ENCODE measurements at regions not wholly inside any gene's neighbourhood (a gene's known extent, or its start where the extent isn't known, plus 50 kb on each side); places are given as distances from the start of the nearest gene placed in this dataset.
"Not testable (repeated sequence)": the region's sequence is repeated elsewhere in the genome, so short reads cannot be mapped to it uniquely, and the experiment has no call there.

DNA sequence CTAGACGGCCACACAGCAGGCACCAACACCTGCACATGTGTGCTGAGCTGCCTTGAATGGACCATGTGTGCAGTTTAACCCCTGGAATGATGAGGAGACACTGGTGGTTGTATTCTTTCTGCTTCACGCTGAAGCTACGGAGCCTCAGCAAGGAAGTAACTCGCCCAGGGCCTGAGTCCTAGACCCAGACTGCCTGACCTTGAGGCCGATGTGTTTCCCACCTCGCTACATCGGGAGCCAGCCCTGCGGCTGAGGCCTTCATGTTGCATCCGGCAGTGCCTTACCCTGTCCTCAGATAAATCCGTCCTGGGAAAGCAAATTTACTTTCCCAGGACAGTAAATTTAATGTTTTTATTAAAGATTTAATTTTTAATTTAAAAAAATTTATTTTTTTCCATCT lies 110.0 kb upstream of the MTHFD1L start:
- Histone ChIP-seq H3K4me3 (ENCODE audit: low read depth in 1 of 2, low read length in 2 of 2) (no peak overlapping the region), H3K4me2 (ENCODE audit: insufficient read depth, low read length) (no peak overlapping the region), H3K9ac (ENCODE audit: low read depth, low read length) (no peak overlapping the region), H3K4me1 (ENCODE audit: insufficient read depth, low read length) (no peaks in the 10 kb centered on the region), H3K9me3 (ENCODE audit: insufficient read depth, low read length, severe bottlenecking) (no peaks in the 10 kb centered on the region), H3K79me2 (ENCODE audit: insufficient read depth, low read length) (no peaks in the 10 kb centered on the region), H4K20me1 (ENCODE audit: insufficient read depth, low read length) (no peaks in the 10 kb centered on the region), H3K27ac (ENCODE audit: low read length) (no peak overlapping the region), H3K27me3 (ENCODE audit: insufficient read depth, low read length, poor library complexity) (peaks cover 15% of the 10 kb centered on the region), H2AFZ (ENCODE audit: low read depth, low read length) (no peak overlapping the region), H3K36me3 (ENCODE audit: insufficient read depth, low read length) (no peaks in the 10 kb centered on the region)
- no peak for DNase-seq
- ATAC-seq (ENCODE audit: insufficient read depth, low read depth) = no peak
- TF ChIP-seq, protein P1, sequence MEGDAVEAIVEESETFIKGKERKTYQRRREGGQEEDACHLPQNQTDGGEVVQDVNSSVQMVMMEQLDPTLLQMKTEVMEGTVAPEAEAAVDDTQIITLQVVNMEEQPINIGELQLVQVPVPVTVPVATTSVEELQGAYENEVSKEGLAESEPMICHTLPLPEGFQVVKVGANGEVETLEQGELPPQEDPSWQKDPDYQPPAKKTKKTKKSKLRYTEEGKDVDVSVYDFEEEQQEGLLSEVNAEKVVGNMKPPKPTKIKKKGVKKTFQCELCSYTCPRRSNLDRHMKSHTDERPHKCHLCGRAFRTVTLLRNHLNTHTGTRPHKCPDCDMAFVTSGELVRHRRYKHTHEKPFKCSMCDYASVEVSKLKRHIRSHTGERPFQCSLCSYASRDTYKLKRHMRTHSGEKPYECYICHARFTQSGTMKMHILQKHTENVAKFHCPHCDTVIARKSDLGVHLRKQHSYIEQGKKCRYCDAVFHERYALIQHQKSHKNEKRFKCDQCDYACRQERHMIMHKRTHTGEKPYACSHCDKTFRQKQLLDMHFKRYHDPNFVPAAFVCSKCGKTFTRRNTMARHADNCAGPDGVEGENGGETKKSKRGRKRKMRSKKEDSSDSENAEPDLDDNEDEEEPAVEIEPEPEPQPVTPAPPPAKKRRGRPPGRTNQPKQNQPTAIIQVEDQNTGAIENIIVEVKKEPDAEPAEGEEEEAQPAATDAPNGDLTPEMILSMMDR (IDR thresholded peaks at IDR 0.05; ENCODE audit: borderline replicate concordance, extremely low read depth, low read length, poor library complexity, severe bottlenecking) = no peak
- TF ChIP-seq EZH2 (IDR thresholded peaks at IDR 0.05; ENCODE audit: borderline replicate concordance, low read depth, low read length, severe bottlenecking) = no peak

DNA sequence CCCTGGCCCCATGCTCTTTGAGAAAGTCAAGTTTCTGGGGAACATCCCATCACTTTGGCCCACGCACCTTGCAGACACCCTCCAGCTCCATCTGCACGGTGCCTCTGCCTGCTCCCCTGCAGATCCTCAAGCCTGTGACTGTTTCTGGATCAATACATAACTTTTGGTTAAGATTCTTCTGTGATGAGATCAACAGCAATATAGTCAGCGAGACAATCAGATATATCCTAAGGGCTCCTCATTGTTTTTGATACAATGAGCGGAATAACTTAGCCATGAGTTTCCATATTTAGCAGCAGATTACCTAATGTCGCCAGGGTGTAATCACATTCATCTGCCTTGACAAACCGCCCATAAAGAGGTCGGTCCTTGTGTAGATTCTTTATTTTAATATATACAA lies 109.3 kb upstream of the MTHFD1L start:
- ATAC-seq (ENCODE audit: insufficient read depth, low read depth) (no peak), DNase-seq (no peak)
- H3K4me1 ChIP-seq (ENCODE audit: insufficient read depth, low read length) = no peaks in the 10 kb centered on the region
- H3K9me3 ChIP-seq (ENCODE audit: insufficient read depth, low read length, severe bottlenecking) = no peaks in the 10 kb centered on the region
- peaks cover 15% of the 10 kb centered on the region for H3K27me3 ChIP-seq (ENCODE audit: insufficient read depth, low read length, poor library complexity)
- no peak overlapping the region for H3K27ac ChIP-seq (ENCODE audit: low read length)
- TF ChIP-seq, protein P1 (IDR thresholded peaks at IDR 0.05; ENCODE audit: borderline replicate concordance, extremely low read depth, low read length, poor library complexity, severe bottlenecking) = no peak
- TF ChIP-seq EZH2 (IDR thresholded peaks at IDR 0.05; ENCODE audit: borderline replicate concordance, low read depth, low read length, severe bottlenecking) = no peak
- H2AFZ ChIP-seq (ENCODE audit: low read depth, low read length) = no peak overlapping the region
- H3K9ac ChIP-seq (ENCODE audit: low read depth, low read length) = no peak overlapping the region
- H3K4me2 ChIP-seq (ENCODE audit: insufficient read depth, low read length) = no peak overlapping the region
- no peak overlapping the region for H3K4me3 ChIP-seq (ENCODE audit: low read depth in 1 of 2, low read length in 2 of 2)
- no peaks in the 10 kb centered on the region for H4K20me1 ChIP-seq (ENCODE audit: insufficient read depth, low read length)
- no peaks in the 10 kb centered on the region for H3K36me3 ChIP-seq (ENCODE audit: insufficient read depth, low read length)
- H3K79me2 ChIP-seq (ENCODE audit: insufficient read depth, low read length) = no peaks in the 10 kb centered on the region

DNA sequence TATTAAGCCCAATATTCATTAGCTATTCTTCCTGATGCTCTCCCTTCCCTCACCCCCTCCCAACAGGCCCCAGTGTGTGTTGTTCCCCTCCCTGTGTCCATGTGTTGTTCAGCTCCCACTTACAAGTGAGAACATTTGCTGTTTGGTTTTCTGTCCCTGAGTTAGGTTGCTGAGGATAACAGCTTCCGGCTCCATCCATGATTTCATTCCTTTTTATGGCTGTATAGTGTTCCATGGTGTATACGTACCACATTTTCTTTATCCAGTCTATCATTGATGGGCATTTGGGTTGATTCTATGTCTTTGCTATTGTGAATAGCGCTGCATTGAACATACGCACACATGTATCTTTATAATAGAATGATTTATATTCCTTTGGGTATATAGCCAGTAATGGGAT lies 107.7 kb upstream of the MTHFD1L start:
- H3K27me3 ChIP-seq (ENCODE audit: insufficient read depth, low read length, poor library complexity) = peaks cover 15% of the 10 kb centered on the region
- not testable (repeated sequence) for H4K20me1 ChIP-seq (ENCODE audit: insufficient read depth, low read length); H3K79me2 ChIP-seq (ENCODE audit: insufficient read depth, low read length); DNase-seq; H3K36me3 ChIP-seq (ENCODE audit: insufficient read depth, low read length); H3K4me3 ChIP-seq (ENCODE audit: low read depth in 1 of 2, low read length in 2 of 2); H3K9me3 ChIP-seq (ENCODE audit: insufficient read depth, low read length, severe bottlenecking); H3K27ac ChIP-seq (ENCODE audit: low read length); ATAC-seq (ENCODE audit: insufficient read depth, low read depth); H3K4me2 ChIP-seq (ENCODE audit: insufficient read depth, low read length); H3K4me1 ChIP-seq (ENCODE audit: insufficient read depth, low read length); H3K9ac ChIP-seq (ENCODE audit: low read depth, low read length); H2AFZ ChIP-seq (ENCODE audit: low read depth, low read length)

DNA sequence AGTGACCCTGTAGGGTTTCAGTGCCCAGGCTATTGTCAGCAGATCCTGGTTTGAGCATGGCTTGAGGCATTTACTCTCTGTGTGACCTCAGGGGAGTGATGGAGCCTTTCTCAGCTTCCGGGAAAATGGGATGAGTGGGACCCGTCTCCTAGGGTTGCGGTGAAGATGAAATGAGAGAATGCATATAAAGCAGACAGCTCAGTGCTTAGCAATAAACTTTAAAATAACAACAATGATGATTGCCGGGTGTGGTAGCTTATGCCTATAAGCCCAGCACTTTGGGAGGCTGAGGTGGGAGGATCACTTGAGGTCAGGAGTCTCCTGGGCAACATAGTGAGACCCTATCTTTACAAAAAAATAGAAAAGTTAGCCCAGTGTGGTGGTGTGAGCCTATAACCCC lies 106.0 kb upstream of the MTHFD1L start:
- H4K20me1 ChIP-seq (ENCODE audit: insufficient read depth, low read length) = no peaks in the 10 kb centered on the region
- H3K27ac ChIP-seq (ENCODE audit: low read length) = no peak overlapping the region
- H3K4me2 ChIP-seq (ENCODE audit: insufficient read depth, low read length) = no peak overlapping the region
- no peaks in the 10 kb centered on the region for H3K36me3 ChIP-seq (ENCODE audit: insufficient read depth, low read length)
- peaks cover 8% of the 10 kb centered on the region for H3K27me3 ChIP-seq (ENCODE audit: insufficient read depth, low read length, poor library complexity)
- no peaks in the 10 kb centered on the region for H3K9me3 ChIP-seq (ENCODE audit: insufficient read depth, low read length, severe bottlenecking)
- ATAC-seq (ENCODE audit: insufficient read depth, low read depth) (no peak), DNase-seq (no peak)
- H3K4me3 ChIP-seq (ENCODE audit: low read depth in 1 of 2, low read length in 2 of 2) = no peak overlapping the region
- H2AFZ ChIP-seq (ENCODE audit: low read depth, low read length) = no peak overlapping the region
- H3K4me1 ChIP-seq (ENCODE audit: insufficient read depth, low read length) = no peaks in the 10 kb centered on the region
- no peak overlapping the region for H3K9ac ChIP-seq (ENCODE audit: low read depth, low read length)
- H3K79me2 ChIP-seq (ENCODE audit: insufficient read depth, low read length) = no peaks in the 10 kb centered on the region
- TF ChIP-seq EZH2 (IDR thresholded peaks at IDR 0.05; ENCODE audit: borderline replicate concordance, low read depth, low read length, severe bottlenecking) = no peak
- TF ChIP-seq, protein P1 (IDR thresholded peaks at IDR 0.05; ENCODE audit: borderline replicate concordance, extremely low read depth, low read length, poor library complexity, severe bottlenecking) = no peak

All from DND-41 (cell line).